Heart left ventricle (tissue), 16 donors: ENCODE measurements at regions not wholly inside any gene's neighbourhood (a gene's known extent, or its start where the extent isn't known, plus 50 kb on each side); places are given as distances from the start of the nearest gene placed in this dataset.
A peak's percentile ranks its signal among the peaks of the same experiment; 100 is the strongest.

ENCODE experiments used
- ATAC-seq, 4 donors: fragments of 200-7000 bp; cut with Tn5 transposase; one replicate each; pipeline ENCODE4 v1.9.1; 2020 to 2022; ENCODE audit warnings: moderate library complexity in 4 of 4, mild to moderate bottlenecking in 3 of 4, moderate number of reproducible peaks in 1 of 4
- DNase-seq, 5 donors: peaks; one replicate each; pipeline ENCODE4 v3.0.0-alpha.2; 2020
- H3K27ac ChIP-seq, 12 donors: fragments of 200-600 bp; sonication (generic) in 4 of 12; one replicate each; pipeline versions ENCODE4 v1.5.0 to v1.8.0; 2016 to 2022; ENCODE audit warnings: mild to moderate bottlenecking in 2 of 12
- H3K27me3 ChIP-seq, 9 donors: fragments of 200-600 bp; sonication (generic) in 2 of 9; one replicate each; pipeline versions ENCODE4 v1.5.1 to v1.8.0; 2016 to 2022; ENCODE audit warnings: mild to moderate bottlenecking in 3 of 9
- H3K36me3 ChIP-seq, 9 donors: fragments of 200-600 bp; sonication (generic) in 2 of 9; one replicate each; pipeline versions ENCODE4 v1.5.0 to v1.8.0; 2018 to 2022; ENCODE audit warnings: mild to moderate bottlenecking in 2 of 9
- H3K4me1 ChIP-seq, 12 donors: fragments of 200-600 bp; sonication (generic) in 4 of 12; one replicate each; pipeline versions ENCODE4 v1.5.0 to v1.8.0; 2016 to 2022; ENCODE audit warnings: mild to moderate bottlenecking in 3 of 12
- H3K4me3 ChIP-seq, 12 donors: fragments of 200-600 bp; sonication (generic) in 4 of 12; one replicate each; pipeline versions ENCODE4 v1.5.0 to v1.8.0; 2017 to 2022; ENCODE audit warnings: mild to moderate bottlenecking in 9 of 12, moderate library complexity in 4 of 12
- H3K9me3 ChIP-seq, 12 donors: fragments of 200-600 bp; sonication (generic) in 4 of 12; one replicate each; pipeline versions ENCODE4 v1.5.0 to v1.8.0; 2016 to 2022; ENCODE audit warnings: mild to moderate bottlenecking in 1 of 12
- POLR2A ChIP-seq, 2 donors: fragments of 450-650 bp; IDR thresholded peaks; one replicate each; pipeline ENCODE4 v1.6.1; 2017; ENCODE audit warnings: antibody characterized with exemption in 2 of 2, mild to moderate bottlenecking in 2 of 2, moderate library complexity in 2 of 2
- WGBS, 4 donors: extraction: QIAGEN DNeasy Blood & Tissue Kit in 2 of 4; methylation state at CpG; one replicate each; pipeline versions ENCODE4 v1.1.5 to v1.1.7; 2013 to 2018; 5-methylcytosine and 5-hydroxymethylcytosine counted together
- intact Hi-C, 10 donors: fragments of 100-400 bp; cut with DNase I; formaldehyde crosslinking; loops; one replicate each; pipeline versions ENCODE4 v1.11.1 to v1.14.2; 2022
- TF ChIP-seq, protein P1 (sequence below), 12 donors: fragments of 200-600 bp; sonication (generic) in 4 of 12; IDR thresholded peaks; one replicate each; pipeline versions ENCODE4 v1.5.0 to v1.8.0; 2018 to 2022; ENCODE audit warnings: antibody characterized with exemption in 12 of 12, mild to moderate bottlenecking in 5 of 12
- donor health status: ischemic (EF 13 %, LVEDD 7.1; RV severe dilation, severe dysfunction).
- donor health status: healthy with polysubstance abuse.
- donor health status: DM: no; HTN: yes; CAD: no.
- donor health status: DM: no; HTN: no; CAD: no.
- donor health status: ischemic (EF 25% LVEDD 6.9; RV normal size, moderate dysfunction).
- donor health status: ischemic (EF 25% LVEDD 5.7; RV mildly dilated, moderate dysfunction).
- donor health status: healthy.
- donor health status: DM: yes; HTN: yes; CAD: no.
- donor health status: ischemic (EF 35%, LVEDD 5.7; RV mildly dilated, moderate dysfunction).
- donor health status: nonischemic (EF 11% LVEDD 7.7; RV severe dilation, severe dysfunction).
- donor health status: DM: yes; HTN: yes; CAD: no.
- donor health status: PGD.
- donor health status: ischemic (EF 29% LVEDD 5.4; RV normal size, mild dysfunction).
- donor health status: nonischemic (EF 23%, LVEDD 6.1; RV moderate dilation, normal function).

DNA sequence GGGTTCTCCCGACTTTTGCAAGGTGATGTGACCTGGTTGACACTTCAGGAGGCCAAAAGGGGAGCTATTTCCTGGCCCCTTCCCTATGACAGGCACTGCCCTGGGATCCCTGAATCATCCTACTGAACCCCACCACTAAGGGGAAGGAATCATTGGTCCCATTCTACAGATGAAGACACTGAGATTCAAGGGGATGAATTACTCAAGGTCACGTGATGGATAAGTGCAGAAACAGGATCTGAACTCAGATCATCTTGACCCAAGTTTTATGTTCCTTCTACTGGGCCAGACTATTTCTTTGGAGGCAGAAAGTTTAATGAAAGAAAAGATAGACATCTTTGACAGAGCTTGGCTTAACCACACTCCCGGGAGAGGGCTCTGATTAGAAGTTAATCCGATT, 258.7 kb downstream of the RRAGC start:
- DNase-seq: no peak
- ATAC-seq: no peak
- H3K36me3 ChIP-seq: no peaks in the 10 kb centered on the region
- TF ChIP-seq, protein P1, sequence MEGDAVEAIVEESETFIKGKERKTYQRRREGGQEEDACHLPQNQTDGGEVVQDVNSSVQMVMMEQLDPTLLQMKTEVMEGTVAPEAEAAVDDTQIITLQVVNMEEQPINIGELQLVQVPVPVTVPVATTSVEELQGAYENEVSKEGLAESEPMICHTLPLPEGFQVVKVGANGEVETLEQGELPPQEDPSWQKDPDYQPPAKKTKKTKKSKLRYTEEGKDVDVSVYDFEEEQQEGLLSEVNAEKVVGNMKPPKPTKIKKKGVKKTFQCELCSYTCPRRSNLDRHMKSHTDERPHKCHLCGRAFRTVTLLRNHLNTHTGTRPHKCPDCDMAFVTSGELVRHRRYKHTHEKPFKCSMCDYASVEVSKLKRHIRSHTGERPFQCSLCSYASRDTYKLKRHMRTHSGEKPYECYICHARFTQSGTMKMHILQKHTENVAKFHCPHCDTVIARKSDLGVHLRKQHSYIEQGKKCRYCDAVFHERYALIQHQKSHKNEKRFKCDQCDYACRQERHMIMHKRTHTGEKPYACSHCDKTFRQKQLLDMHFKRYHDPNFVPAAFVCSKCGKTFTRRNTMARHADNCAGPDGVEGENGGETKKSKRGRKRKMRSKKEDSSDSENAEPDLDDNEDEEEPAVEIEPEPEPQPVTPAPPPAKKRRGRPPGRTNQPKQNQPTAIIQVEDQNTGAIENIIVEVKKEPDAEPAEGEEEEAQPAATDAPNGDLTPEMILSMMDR (IDR thresholded peaks at IDR 0.05): no peak
- no peak for TF ChIP-seq POLR2A (IDR thresholded peaks at IDR 0.05)
- H3K27me3 ChIP-seq: peaks cover 0 to 15% (median 0%) of the 10 kb centered on the region in 9 donors
- intact Hi-C loops: no loop called here
- no peak overlapping the region for H3K4me3 ChIP-seq
- no peaks in the 10 kb centered on the region for H3K4me1 ChIP-seq
- no peak overlapping the region for H3K27ac ChIP-seq
- H3K9me3 ChIP-seq: no peaks in the 10 kb centered on the region
- 67 to 74% (median 70%) methylated on average over 4 of the region's 4 CpGs for WGBS, 4 donors

DNA sequence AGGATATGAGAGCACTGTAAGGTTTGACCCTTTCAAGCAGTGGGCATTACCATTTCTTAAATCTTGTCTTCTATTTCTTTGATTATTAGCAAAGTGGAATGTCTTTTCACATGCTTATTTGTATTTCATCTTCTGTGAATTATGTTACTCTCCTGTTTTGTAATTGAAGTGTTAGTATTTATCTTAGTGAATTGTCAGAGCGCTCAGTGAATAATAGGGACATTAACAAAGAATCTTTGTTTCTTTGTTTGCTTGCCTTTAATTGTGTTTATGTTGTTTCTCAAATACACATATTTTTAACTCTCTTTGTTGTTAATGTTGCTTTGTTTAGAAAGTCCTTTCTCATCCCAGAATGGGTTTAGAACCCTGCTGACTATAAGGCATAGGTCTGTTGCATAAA, 259.3 kb downstream of the RRAGC start:
- peaks cover 0 to 15% (median 0%) of the 10 kb centered on the region in 9 donors for H3K27me3 ChIP-seq
- intact Hi-C loops: no loop called here
- TF ChIP-seq, protein P1 (IDR thresholded peaks at IDR 0.05): no peak
- no peak for TF ChIP-seq POLR2A (IDR thresholded peaks at IDR 0.05)
- H3K4me3 ChIP-seq: no peak overlapping the region
- no peaks in the 10 kb centered on the region for H3K36me3 ChIP-seq
- 84 to 98% (median 89%) methylated on average over 1 of the region's 1 CpG for WGBS, 4 donors
- no peak overlapping the region for H3K27ac ChIP-seq
- H3K9me3 ChIP-seq: no peaks in the 10 kb centered on the region
- H3K4me1 ChIP-seq: no peaks in the 10 kb centered on the region
- DNase-seq (no peak), ATAC-seq (no peak)

DNA sequence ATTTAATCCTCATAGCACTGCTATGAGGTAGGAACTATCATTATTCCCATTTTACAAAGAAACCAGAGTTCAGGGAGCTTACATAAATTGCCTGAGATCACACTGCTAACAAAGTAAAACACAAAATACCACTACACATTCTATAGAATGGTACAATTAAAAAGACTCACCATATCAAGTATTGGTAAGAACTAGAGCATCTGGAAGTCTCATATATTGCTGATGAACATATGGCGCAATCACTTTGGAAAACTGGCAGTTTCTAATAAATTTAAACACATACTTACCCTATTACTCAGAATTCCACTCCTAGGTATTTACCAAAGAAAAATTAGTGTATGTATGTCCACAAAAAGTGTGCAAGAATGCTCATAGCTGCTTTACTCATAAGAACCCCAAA, 261.5 kb downstream of the RRAGC start:
- TF ChIP-seq, protein P1 (IDR thresholded peaks at IDR 0.05): no peak
- TF ChIP-seq POLR2A (IDR thresholded peaks at IDR 0.05): no peak
- Histone ChIP-seq H3K36me3 (no peaks in the 10 kb centered on the region), H3K9me3 (peaks cover 0 to 18% (median 1%) of the 10 kb centered on the region in 12 donors), H3K4me1 (no peaks in the 10 kb centered on the region), H3K27ac (no peak overlapping the region), H3K27me3 (peaks cover 0 to 11% (median 0%) of the 10 kb centered on the region in 9 donors), H3K4me3 (no peak overlapping the region)
- WGBS, 4 donors: 91 to 100% (median 96%) methylated on average over 1 of the region's 1 CpG
- intact Hi-C loops: no loop called here
- no peak for DNase-seq
- no peak for ATAC-seq

DNA sequence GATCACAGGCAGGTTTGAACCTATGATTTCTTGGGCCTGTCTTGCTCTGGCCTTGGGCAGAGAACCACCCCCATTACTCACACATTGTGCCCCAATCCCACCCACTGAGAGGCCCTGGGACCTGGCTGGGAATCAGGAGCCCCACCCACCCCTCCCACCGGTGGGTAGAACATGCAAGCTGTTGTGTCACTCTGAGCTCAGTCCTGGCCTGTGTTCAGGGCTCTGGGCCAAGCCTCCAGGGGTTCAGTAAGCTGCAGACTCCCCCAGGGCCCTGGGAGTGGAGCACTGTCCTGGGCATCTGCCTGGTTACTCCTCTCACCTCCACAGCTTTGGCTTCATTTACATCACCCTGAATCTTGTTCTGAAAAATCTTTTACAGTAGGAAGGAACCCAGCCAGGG, 270.5 kb downstream of the RRAGC start:
- Histone ChIP-seq H3K36me3 (no peaks in the 10 kb centered on the region), H3K27ac (no peak overlapping the region), H3K4me3 (no peak overlapping the region), H3K4me1 (peaks cover 0 to 5% (median 0%) of the 10 kb centered on the region in 12 donors), H3K9me3 (peaks cover 0 to 24% (median 6%) of the 10 kb centered on the region in 12 donors), H3K27me3 (peaks cover 0 to 5% (median 0%) of the 10 kb centered on the region in 9 donors)
- peak in 2 of 5 donors; percentile 53 to 56 for DNase-seq
- peak in 3 of 4 donors; percentile 30 to 58 (median 56) for ATAC-seq
- no peak for TF ChIP-seq POLR2A (IDR thresholded peaks at IDR 0.05)
- TF ChIP-seq, protein P1 (IDR thresholded peaks at IDR 0.05): no peak
- intact Hi-C loops: loop anchor here in 7 of 10 donors (5.0 to 10.0 kb wide), 5 partner anchors 537 to 564 kb away; partner anchors contain the start of gene POU3F1 (in 3 of the 7)
- 6 to 25% methylated on average over 1 of the region's 1 CpG; no CpG with 5 or more reads in 2 of the 4 donors for WGBS, 4 donors
